A673 (cell line): ENCODE measurements at regions not wholly inside any gene's neighbourhood (a gene's known extent, or its start where the extent isn't known, plus 50 kb on each side); places are given as distances from the start of the nearest gene placed in this dataset.

ENCODE experiments used
- BruUV-seq: library from RNA; stranded (reverse); fragments of 400-500 nt; replicated peaks from 2 replicates; lab custom pipeline; 2021; lab: Mats Ljungman, UMichigan
- CTCF ChIA-PET: fragments of 300-600 bp; sonication (Branson Sonifier 250); formaldehyde crosslinking; loops from one replicate; lab custom pipeline; 2022; ENCODE audit warnings: antibody characterized with exemption; lab: Charles Lee
- POLR2A ChIA-PET: fragments of 300-600 bp; sonication (Branson Sonifier 250); formaldehyde crosslinking; loops from one replicate; lab custom pipeline; 2022; ENCODE audit warnings: antibody characterized with exemption; ENCODE audit not compliant: low non-redundant PET; lab: Charles Lee
- DNase-seq: peaks from one replicate; pipeline ENCODE4 v3.0.0-alpha.2; 2015; ENCODE audit warnings: low spot score
- H3K27ac ChIP-seq: fragments of 200-600 bp; sonication (generic); 2 replicates; pipeline ENCODE4 v1.5.1; 2016; ENCODE audit warnings: mixed run types, low read depth, mild to moderate bottlenecking, mixed read lengths, antibody characterized with exemption, low read length; ENCODE audit not compliant: poor library complexity, severe bottlenecking
- H3K27me3 ChIP-seq: fragments of 200-600 bp; sonication (generic); replicated peaks from 2 replicates; pipeline ENCODE4 v1.6.1; 2017; ENCODE audit warnings: mixed run types, low read depth, mild to moderate bottlenecking, mixed read lengths, antibody characterized with exemption, low read length; ENCODE audit not compliant: insufficient read depth, poor library complexity
- H3K36me3 ChIP-seq: fragments of 200-600 bp; sonication (generic); 2 replicates; pipeline ENCODE4 v1.6.1; 2016; ENCODE audit warnings: mixed run types, mild to moderate bottlenecking, mixed read lengths, antibody characterized with exemption, low read length; ENCODE audit not compliant: insufficient read depth, poor library complexity, severe bottlenecking
- H3K4me1 ChIP-seq: fragments of 200-600 bp; sonication (generic); 2 replicates; pipeline ENCODE4 v1.6.1; 2017; ENCODE audit warnings: mixed run types, mild to moderate bottlenecking, mixed read lengths, antibody characterized with exemption, low read length; ENCODE audit not compliant: insufficient read depth, poor library complexity, severe bottlenecking
- H3K4me3 ChIP-seq: fragments of 200-600 bp; sonication (generic); 2 replicates; pipeline ENCODE4 v1.5.1; 2016; ENCODE audit warnings: low read depth, mixed run types, mild to moderate bottlenecking, mixed read lengths, low read length; ENCODE audit not compliant: poor library complexity, severe bottlenecking
- H3K9me3 ChIP-seq: fragments of 200-600 bp; sonication (generic); 2 replicates; pipeline ENCODE4 v1.6.1; 2016; ENCODE audit warnings: mixed run types, low read depth, mild to moderate bottlenecking, mixed read lengths, antibody characterized with exemption, low read length; ENCODE audit not compliant: poor library complexity, severe bottlenecking
- CTCF ChIP-seq: fragments of 300-800, 200-600 bp; sonication (generic); conservative IDR thresholded peaks from 2 replicates; pipeline ENCODE4 v1.5.1; 2017; ENCODE audit warnings: low read depth, mild to moderate bottlenecking, antibody characterized with exemption, low read length, moderate library complexity, mixed read lengths
- EZH2 ChIP-seq: fragments of 200-600 bp; sonication (generic); IDR thresholded peaks from 2 replicates; pipeline ENCODE4 v1.6.1; 2017; ENCODE audit warnings: borderline replicate concordance, low read depth, mild to moderate bottlenecking, mixed read lengths, antibody characterized with exemption, low read length; ENCODE audit not compliant: poor library complexity, severe bottlenecking
- intact Hi-C: fragments of 100-400 bp; cut with micrococcal nuclease; formaldehyde crosslinking; loops from one replicate; pipeline ENCODE4 v1.10.0; 2022; ENCODE audit not compliant: unreplicated experiment

DNA sequence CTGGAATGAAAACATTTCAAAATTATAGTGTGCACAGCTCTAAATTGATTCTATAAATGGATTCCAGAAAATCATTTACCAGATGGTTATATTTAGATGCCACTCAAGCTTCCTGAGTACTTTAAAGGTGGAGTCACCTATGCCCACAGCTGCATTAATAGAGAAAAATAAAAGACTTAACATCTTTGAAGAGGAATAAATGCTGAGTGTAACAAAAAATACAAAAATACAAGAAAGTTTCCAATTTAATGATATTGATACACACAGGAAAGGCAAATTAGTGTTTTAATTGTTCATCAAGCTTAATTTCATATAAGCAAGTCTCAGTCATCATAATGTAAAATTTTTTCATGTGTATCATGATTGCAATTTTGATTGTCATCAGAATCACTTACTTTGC is 89.5 kb upstream of the MANEA start:
- no peak for DNase-seq
- POLR2A ChIA-PET, result no interaction called here
- no peaks in the 10 kb centered on the region for H3K36me3 ChIP-seq
- no peaks in the 10 kb centered on the region for H3K27me3 ChIP-seq
- intact Hi-C loops, result no loop called here
- H3K4me1 ChIP-seq, result no peaks in the 10 kb centered on the region
- no peak for TF ChIP-seq EZH2
- TF ChIP-seq CTCF, result no peak
- no peaks in the 10 kb centered on the region for H3K9me3 ChIP-seq
- no peak overlapping the region for H3K4me3 ChIP-seq
- H3K27ac ChIP-seq, result no peak overlapping the region
- CTCF ChIA-PET, result no interaction called here
- BruUV-seq, result no TSS peak

DNA sequence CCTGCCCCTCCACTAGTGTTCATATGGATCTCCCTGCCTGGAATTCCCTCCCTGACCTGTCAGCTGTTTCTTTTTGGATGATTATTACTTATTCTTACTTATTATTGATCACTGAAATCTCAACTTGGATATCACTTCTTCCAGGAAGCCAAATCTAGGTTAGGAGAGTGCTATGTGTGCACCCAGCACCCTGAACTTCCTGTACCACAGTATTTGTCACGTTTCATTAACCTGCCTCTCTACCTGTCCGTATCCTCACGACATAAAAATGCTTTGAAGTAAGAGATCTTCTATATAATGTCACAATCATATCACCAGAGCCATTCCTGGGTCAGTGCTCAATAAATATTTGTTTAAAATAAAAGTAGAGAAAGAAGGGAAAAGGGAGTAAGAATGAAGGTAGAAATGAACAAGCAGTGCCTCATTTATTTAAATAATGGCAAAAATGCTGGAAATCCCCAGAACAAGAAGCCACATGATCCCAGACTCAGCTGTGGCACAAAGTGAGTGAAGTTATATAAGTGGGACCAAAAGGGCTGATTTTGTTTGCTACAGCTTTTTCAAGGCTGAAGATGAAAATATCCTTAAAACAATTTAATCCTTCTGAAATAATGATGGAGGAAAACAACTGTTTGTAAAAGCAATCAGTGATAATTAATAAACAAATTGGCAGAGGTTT is 88.0 kb upstream of the MANEA start:
- POLR2A ChIA-PET, result interaction anchor here (0.6 kb wide), 1 partner anchor 1426 kb away, joined by 4 read pairs; no protein-coding TSS in a partner anchor
- TF ChIP-seq CTCF, result no peak
- no peak for TF ChIP-seq EZH2
- no peaks in the 10 kb centered on the region for H3K4me1 ChIP-seq
- no TSS peak for BruUV-seq
- no peaks in the 10 kb centered on the region for H3K27me3 ChIP-seq
- H3K4me3 ChIP-seq, result no peak overlapping the region
- no peak for DNase-seq
- H3K36me3 ChIP-seq, result no peaks in the 10 kb centered on the region
- no peak overlapping the region for H3K27ac ChIP-seq
- intact Hi-C loops, result no loop called here
- CTCF ChIA-PET, result no interaction called here
- H3K9me3 ChIP-seq, result no peaks in the 10 kb centered on the region

- Histone ChIP-seq H3K36me3 (no peaks in the 10 kb centered on the region), H3K4me3 (no peak overlapping the region), H3K27me3 (no peaks in the 10 kb centered on the region), H3K4me1 (no peaks in the 10 kb centered on the region), H3K9me3 (no peaks in the 10 kb centered on the region), H3K27ac (no peak overlapping the region)
- POLR2A ChIA-PET, result no interaction called here
- no peak for DNase-seq
- CTCF ChIA-PET, result no interaction called here
- intact Hi-C loops, result no loop called here
- TF ChIP-seq EZH2 (no peak), CTCF (no peak)
- no TSS peak for BruUV-seq
Measured at GRCh38 chr6:95496769-95497426, 80.4 kb upstream of the MANEA start.
